ENCODE measurements at regions not wholly inside any gene's neighbourhood (a gene's known extent, or its start where the extent isn't known, plus 50 kb on each side); places are given as distances from the start of the nearest gene placed in this dataset.

GRCh38 chr2:136284226-136285119 is 166.5 kb upstream of the CXCR4 start (continued):
- TF ChIP-seq E2F4 (IDR thresholded peaks at IDR 0.05; ENCODE audit: low read depth, low read length), result no peak
- TF ChIP-seq YY1 (IDR thresholded peaks at IDR 0.05; ENCODE audit: low read depth, low read length), result peak; percentile 56
- no peak for TF ChIP-seq RELB (IDR thresholded peaks at IDR 0.05; ENCODE audit: low read depth)
- TF ChIP-seq SUZ12 (IDR thresholded peaks at IDR 0.05; ENCODE audit: unreplicated experiment), result no peak
- TF ChIP-seq JUNB (IDR thresholded peaks at IDR 0.05), result no peak
- TF ChIP-seq MEF2B (IDR thresholded peaks at IDR 0.05; ENCODE audit: partially characterized antibody, poor library complexity, severe bottlenecking), result peak; percentile 40
- 0 out of 2 replicates have a peak, but pooled peaks have one; percentile 28 for TF ChIP-seq MEF2A (IDR thresholded peaks at IDR 0.05; ENCODE audit: insufficient read depth, low read depth, low read length)
- TF ChIP-seq IKZF2 (IDR thresholded peaks at IDR 0.05), result peak; percentile 54 to 63; a peak in 2 of 4 replicates
- TF ChIP-seq RCOR1 (conservative IDR thresholded peaks at IDR 0.05; ENCODE audit: low read depth, low read length), result no peak
- TF ChIP-seq STAT1 (conservative IDR thresholded peaks at IDR 0.05), result no peak
- TF ChIP-seq SREBF2 (IDR thresholded peaks at IDR 0.05; ENCODE audit: low read length), result no peak
- TF ChIP-seq POLR2A (IDR thresholded peaks at IDR 0.05; ENCODE audit: low read depth, low read length), result no peak
- TF ChIP-seq USF1 (IDR thresholded peaks at IDR 0.05; ENCODE audit: borderline replicate concordance, extremely low read length, insufficient read depth, low read depth, low read length), result no peak
- TF ChIP-seq NR2C1 (IDR thresholded peaks at IDR 0.05), result peak; percentile 33; the same call in 1 of the 2 replicates
- 0 out of 2 replicates have a peak, but pooled peaks have one; percentile 25 for TF ChIP-seq EED (IDR thresholded peaks at IDR 0.05; ENCODE audit: low read depth)
- TF ChIP-seq E4F1 (IDR thresholded peaks at IDR 0.05; ENCODE audit: borderline replicate concordance, partially characterized antibody), result no peak
- TF ChIP-seq MYC (IDR thresholded peaks at IDR 0.05; ENCODE audit: insufficient read depth, insufficient read length, insufficient replicate concordance, low read length, severe bottlenecking), result no peak
- TF ChIP-seq POLR2AphosphoS2 (IDR thresholded peaks at IDR 0.05; ENCODE audit: low read depth, low read length), result no peak
- no peak for TF ChIP-seq NFIC (IDR thresholded peaks at IDR 0.05; ENCODE audit: low read depth, low read length)
- no peak for TF ChIP-seq NFXL1 (IDR thresholded peaks at IDR 0.05; ENCODE audit: borderline replicate concordance)
- no peak for TF ChIP-seq ZNF622 (IDR thresholded peaks at IDR 0.05)

Measured in GM12878 (cell line).